NCI-H1105 (cell line): ENCODE measurements at regions not wholly inside any gene's neighbourhood (a gene's known extent, or its start where the extent isn't known, plus 50 kb on each side); places are given as distances from the start of the nearest gene placed in this dataset.
A peak's percentile ranks its signal among the peaks of the same experiment; 100 is the strongest.

Source experiments
- DNase-seq: peaks from one replicate; lab custom pipeline; 2025; lab: John Stamatoyannopoulos, UW

GRCh38 chr3:55242921-55243320 lies 244.2 kb downstream of the WNT5A start:
- no peak for DNase-seq

DNA sequence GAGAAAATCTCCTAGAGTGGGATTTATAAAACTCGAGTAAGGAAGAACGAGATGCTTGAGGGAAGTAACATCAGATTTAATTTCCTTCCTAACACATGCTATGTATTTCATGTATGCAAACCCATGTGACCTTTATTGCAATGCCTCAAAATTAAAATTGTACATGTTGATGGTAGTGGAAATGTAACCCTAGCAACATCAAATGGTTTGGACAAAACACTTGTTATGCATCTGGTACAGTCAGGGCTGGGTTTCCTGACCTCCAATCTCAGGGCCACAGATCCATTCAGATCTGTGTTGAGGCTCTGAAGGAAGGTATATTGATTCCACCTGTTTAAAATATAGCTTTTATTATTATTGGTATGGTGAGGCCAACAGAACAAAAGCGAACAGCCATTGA lies 246.0 kb downstream of the WNT5A start:
- DNase-seq = no peak

- no peak for DNase-seq
Observed at GRCh38 chr3:55235416-55235815, 251.7 kb downstream of the WNT5A start.

DNA sequence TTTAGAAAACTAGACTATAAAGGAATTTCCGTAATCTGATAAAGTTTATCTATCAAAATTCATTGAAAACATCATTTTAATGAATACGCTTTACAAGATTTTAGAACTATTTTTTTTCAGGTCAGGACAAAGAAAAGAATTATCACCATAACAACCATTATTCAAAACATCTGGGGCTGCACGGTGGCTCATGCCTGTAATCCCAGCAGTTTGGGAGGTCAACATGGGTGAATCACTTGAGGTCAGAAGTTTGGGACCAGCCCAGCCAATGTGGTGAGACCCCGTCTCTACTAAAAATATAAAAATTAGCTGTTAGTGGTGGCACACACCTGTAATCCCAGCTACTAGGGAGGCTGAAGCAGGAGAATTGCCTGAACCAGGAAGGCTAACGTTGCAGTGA lies 260.4 kb downstream of the WNT5A start:
- no peak for DNase-seq

GRCh38 chr3:55218577-55218976 lies 268.5 kb downstream of the WNT5A start:
- DNase-seq = no peak

- DNase-seq = peak; percentile 30
Observed at GRCh38 chr3:55207744-55208143, 279.4 kb downstream of the WNT5A start.

DNA sequence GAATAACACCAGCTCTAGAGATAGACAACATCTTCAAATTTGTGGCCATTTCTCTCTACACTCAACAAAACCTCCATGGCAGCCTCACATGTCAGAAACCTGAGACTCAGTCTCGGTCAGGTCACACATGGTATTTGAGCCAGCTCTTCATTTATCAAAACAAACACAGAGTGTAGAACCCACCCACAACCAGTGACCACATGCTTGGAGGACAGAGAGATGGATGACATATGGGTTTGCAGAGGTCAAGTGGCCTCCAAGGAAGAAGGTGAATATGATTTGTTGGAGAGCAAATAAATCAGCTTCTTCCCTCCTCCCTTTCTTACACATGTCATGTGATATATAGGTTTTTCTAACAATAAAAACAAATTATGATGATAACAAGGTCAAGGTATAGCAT lies 278.1 kb upstream of the LRTM1 start:
- no peak for DNase-seq

DNA sequence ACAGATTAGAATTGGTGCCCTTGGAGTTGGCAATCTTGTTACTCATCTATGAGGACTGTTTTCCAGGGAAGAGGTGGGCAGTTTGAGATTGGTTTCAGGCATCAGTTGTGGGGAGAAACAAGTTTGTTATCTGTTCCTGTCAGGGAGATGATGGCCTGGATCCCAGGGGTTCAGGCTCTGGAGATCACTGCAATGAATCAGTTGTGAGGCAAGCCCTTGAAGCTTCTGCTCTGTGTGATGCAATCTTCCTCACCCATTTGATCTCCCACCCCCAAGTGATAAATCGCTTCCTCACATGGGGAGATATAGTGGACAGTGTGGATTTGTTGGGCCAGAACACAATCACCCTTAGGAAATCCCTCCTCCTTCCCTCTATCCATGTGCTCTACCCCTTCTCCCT lies 276.6 kb upstream of the LRTM1 start:
- no peak for DNase-seq

DNA sequence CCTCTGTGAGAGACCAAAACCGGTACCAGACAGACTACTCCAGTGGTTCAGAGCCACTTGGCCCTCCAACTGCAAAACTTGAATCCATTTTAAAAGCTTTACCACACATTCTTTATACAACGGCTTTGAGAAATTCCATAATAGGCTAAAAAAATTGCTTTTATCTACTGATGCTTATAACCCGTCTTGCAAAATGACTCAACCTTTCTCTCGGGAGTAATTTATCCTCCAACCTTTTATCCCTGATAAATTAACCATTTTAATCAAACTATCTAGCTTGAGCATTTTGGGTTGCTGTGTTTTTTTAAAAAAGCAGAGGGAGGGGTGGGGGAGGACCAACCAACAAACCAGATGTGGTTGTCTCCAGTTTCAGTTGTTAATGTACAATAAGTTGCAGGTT lies 275.7 kb upstream of the LRTM1 start:
- DNase-seq = no peak

DNA sequence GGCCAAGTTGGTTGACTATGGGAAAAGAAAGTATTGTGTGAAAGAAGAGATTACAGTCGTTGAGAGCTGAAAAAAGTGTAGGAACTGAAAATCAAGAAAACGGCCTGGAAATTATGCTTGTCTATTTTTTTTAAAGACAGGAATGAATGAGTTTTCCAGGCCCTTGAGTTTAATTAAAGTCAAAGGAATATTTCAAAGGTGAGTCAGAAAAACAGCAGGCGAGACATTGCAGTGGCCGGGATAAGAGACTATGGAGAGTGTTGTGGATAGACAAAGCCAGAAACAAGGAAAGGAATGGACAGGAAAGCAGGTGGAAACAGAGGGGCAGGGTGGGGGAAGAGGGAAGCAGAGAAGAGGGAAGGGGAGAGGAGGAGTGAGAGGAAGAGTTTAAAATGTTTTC lies 275.1 kb upstream of the LRTM1 start:
- DNase-seq = no peak

- DNase-seq = no peak
Observed at GRCh38 chr3:55202326-55202725, 274.5 kb upstream of the LRTM1 start.

GRCh38 chr3:55201779-55202178 lies 273.9 kb upstream of the LRTM1 start:
- DNase-seq = no peak

DNA sequence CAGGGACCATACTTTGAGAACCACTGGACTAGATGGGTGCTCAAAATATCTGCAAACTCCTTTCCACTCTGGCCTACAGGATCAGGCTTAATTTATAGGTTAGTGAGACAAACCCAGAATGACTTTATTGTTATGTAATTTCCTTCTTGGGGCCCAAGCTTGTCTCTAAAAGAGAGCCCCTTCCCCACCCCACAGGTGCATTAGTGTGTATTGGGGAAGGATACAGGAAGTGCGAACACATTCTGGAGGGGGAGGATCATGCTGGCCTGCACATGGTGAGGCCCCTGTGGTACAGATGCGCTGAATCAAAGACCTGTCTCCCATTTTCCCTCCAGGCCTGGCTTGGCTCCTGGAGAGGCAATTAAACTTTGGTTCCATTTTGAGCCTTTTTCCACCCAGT lies 273.0 kb upstream of the LRTM1 start:
- DNase-seq = no peak

GRCh38 chr3:55198554-55198953 lies 270.7 kb upstream of the LRTM1 start:
- DNase-seq = no peak

- DNase-seq = no peak
Observed at GRCh38 chr3:55197021-55197420, 269.2 kb upstream of the LRTM1 start.

DNA sequence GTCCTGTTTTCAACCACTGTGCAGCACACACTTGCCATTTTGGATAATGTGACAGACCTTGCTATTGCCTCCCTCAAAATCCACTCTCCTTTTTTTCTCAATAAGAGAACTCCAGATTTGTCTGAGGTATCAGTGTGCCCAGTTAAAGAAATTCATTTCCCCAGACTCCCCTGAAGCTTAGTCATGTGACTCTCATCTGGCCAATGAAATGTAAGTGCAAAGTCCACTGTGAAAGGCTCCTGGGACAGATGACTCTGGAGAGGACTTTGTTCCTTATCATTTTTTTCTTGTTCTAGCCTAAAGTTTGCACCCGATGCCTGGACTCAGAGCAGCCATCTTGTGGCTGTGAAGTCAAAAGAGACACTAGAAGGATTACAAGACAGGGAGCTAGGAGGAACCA lies 268.6 kb upstream of the LRTM1 start:
- no peak for DNase-seq

- DNase-seq = no peak
Observed at GRCh38 chr3:55194376-55194775, 266.5 kb upstream of the LRTM1 start.

- no peak for DNase-seq
Observed at GRCh38 chr3:55191911-55192775, 264.3 kb upstream of the LRTM1 start.

DNA sequence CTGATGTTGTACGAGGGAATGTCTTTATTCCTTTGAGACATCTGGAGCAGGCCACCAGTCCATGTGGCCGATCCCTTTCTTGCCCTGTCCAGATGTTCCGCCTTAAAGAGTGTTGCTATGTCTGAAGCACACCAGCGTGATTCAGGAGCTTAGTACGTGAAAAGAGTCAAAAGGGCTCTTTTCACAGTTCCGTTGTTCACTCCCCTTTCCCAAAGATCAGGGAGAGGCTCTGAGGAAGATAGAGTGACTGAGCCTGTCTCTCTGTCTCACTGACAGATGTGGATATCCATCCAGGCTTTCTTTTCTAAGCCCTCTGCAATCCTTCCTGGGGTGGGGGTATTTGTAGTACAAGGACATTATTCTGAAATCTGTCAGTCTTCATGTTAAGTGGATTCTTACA lies 262.5 kb upstream of the LRTM1 start:
- no peak for DNase-seq

DNA sequence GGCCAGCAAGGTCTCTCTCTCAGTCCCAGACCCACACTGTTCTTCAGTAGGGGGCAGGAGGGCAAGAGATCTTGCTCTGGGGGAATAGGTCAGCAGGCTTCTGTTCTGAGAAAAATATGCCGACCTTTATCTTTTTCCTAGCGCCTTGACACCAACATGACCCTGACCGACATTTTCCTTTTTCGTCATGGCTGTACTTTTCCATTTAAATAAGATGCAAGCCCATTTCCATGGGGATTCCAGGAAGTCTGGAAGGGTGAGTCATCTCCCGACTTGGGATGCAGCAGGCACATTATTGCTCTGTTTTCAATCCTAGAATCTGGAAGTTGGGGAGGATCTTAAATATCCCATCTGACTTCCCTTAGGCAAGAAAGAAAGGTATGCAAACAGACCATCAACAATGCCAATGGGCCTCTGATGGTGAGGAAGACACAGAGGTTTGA lies 261.5 kb upstream of the LRTM1 start:
- DNase-seq = no peak

DNA sequence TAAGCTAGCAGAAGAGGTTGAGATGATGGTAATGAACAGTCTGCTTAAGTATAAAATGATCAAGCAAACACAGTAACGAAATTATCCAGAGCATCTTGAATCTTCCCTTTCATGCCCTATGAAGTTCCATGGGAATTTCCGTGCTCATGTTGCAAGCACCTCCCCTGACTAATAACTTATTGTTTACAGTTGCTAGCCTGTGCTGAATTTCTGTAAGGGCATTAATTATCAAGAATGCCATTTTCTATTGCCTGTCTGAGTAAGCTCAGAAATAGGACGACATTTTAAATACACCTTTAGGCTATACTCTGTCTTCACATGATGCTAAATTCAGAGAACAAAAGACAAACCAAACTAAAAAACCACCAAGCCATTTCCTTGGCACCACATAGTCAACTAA lies 257.5 kb upstream of the LRTM1 start:
- DNase-seq = no peak

DNA sequence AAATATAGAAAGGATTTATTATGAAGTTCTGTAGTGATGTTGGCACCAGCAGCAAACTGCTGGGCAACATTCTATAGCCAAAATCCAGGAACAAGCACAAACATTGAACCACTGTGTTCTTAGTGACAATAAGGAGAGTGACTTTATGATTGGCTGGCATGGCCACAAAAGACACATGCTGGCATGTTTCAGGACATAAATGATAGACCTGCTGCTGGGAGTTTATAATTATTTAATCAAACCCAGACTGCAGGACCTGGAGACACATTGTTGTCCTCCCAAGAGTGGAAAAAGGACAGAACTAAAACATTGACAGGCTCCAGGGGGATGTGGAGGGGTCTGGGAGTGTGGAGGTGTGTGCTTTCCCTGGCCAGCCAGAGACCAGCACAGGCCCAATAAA lies 255.3 kb upstream of the LRTM1 start:
- no peak for DNase-seq

DNA sequence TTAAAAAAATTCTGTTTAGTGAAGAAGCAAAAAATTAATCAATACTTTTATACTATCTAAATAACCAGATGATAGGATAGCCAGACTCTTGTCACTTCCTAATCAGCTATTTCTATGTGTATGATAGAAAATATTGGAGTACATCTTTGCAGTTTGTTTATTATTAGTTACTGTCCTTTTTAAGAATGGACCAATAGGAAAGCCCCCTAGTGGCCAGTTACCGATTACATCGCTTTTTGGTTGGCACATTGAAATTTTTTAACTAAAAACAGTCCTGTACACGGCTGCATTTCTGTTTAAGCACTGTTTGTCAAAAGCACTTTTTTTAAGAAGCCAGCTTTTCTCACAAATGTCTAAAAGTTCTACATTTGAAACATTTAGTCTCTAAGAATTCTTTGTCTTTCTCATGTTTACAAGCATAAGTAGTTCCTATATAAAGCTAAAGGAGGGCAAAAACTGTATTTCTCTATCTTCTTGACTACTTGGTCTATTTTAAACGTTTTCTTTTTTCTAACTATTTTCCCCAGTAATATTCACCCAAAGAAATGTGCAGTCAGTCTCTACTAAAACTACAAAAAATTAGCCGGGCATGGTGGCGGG lies 253.2 kb upstream of the LRTM1 start:
- peak; percentile 20 for DNase-seq

- DNase-seq = no peak
Observed at GRCh38 chr3:55180161-55180560, 252.3 kb upstream of the LRTM1 start.
